ENCODE measurements at regions not wholly inside any gene's neighbourhood (a gene's known extent, or its start where the extent isn't known, plus 50 kb on each side); places are given as distances from the start of the nearest gene placed in this dataset.

DNA sequence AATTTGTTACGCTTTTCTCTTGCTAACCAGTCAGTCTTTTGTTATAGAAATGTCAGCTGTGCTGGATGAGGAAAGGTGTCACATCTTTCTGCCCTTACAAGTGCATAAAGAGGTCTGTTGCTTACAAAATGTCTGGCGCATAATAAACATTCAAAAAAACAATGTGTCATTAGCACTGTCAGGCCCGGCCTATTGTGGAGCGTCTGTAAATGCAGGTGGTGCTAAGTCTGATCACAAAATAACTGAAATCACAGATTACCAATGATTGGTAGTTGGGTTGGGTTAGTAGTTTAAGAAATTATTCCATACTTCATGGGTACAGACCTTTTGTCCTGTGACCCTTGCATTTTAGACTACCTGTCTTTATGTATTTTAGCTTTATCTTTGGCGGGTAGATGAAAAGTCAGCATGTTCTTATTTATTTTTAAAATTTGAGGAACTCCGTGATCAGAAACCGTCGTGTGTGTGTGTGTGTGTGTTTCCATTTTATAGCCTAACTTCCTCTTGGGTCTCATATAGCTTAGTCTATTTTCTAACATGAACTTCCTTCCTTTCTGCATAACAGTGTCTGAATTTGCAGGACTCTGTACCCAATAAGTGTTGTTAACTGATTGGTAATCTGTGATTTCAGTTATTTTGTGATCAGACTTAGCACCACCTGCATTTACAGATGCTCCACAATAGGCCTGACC is 88.1 kb upstream of the IFNGR1 start:
- Histone ChIP-seq H3K4ac (replicated peaks; ENCODE audit: insufficient read length, low read depth, low read length) (no peak overlapping the region), H3K27ac (ENCODE audit: low read depth, low read length) (no peak overlapping the region), H2AK5ac (ENCODE audit: low read depth, low read length) (no peak overlapping the region), H3K79me2 (ENCODE audit: control insufficient read depth in 1 of 2, insufficient read depth in 2 of 2, low read length in 2 of 2) (no peaks in the 10 kb centered on the region), H4K91ac (replicated peaks; ENCODE audit: insufficient read length, low read length) (no peak overlapping the region), H4K5ac (ENCODE audit: insufficient read length, low read depth, low read length) (no peak overlapping the region), H3K4me3 (ENCODE audit: extremely low read depth in 1 of 4, insufficient read depth in 2 of 4, low read depth in 3 of 4, low read length in 4 of 4) (no peak overlapping the region), H3K18ac (ENCODE audit: extremely low read depth, low read length) (no peak overlapping the region), H3K27me3 (replicated peaks in 1 of 4; ENCODE audit: control insufficient read depth in 3 of 4, extremely low read depth in 1 of 4, insufficient read depth in 3 of 4, low read length in 3 of 4) (peaks cover 0 to 1% (median 0%) of the 10 kb centered on the region in 4 experiments; a peak in 2 of 7 replicates), H3K79me1 (ENCODE audit: low read depth, low read length) (no peaks in the 10 kb centered on the region), H3K23ac (ENCODE audit: insufficient read length) (no peak overlapping the region), H3K4me2 (ENCODE audit: insufficient read depth in 1 of 2, low read depth in 2 of 2, low read length in 2 of 2) (no peak overlapping the region), H4K8ac (ENCODE audit: extremely low read depth, insufficient read depth, low read length) (no peak overlapping the region), H2BK15ac (ENCODE audit: low read length) (no peak overlapping the region), H2BK120ac (replicated peaks; ENCODE audit: low read depth, low read length) (no peak overlapping the region), H2BK12ac (ENCODE audit: low read depth, low read length) (no peak overlapping the region), H2AFZ (ENCODE audit: low read length) (no peak overlapping the region), H3K56ac (replicated peaks; ENCODE audit: insufficient read length, low read depth, low read length) (no peak overlapping the region), H3K4me1 (replicated peaks in 1 of 4; ENCODE audit: control insufficient read depth in 3 of 4, insufficient read depth in 4 of 4, low read length in 3 of 4) (peaks cover 0 to 5% (median 2%) of the 10 kb centered on the region in 4 experiments; a peak in 3 of 7 replicates), H3K9me3 (ENCODE audit: insufficient read depth in 2 of 2, low read depth in 1 of 2, low read length in 1 of 2) (no peaks in the 10 kb centered on the region), H3K14ac (ENCODE audit: insufficient read length) (no peak overlapping the region), H3K36me3 (ENCODE audit: control insufficient read depth in 2 of 4, insufficient read depth in 4 of 4, low read length in 3 of 4) (no peaks in the 10 kb centered on the region), H2BK5ac (ENCODE audit: low read depth, low read length) (no peak overlapping the region), H4K20me1 (replicated peaks in 1 of 2; ENCODE audit: control insufficient read depth in 1 of 2, insufficient read depth in 2 of 2, low read length in 2 of 2) (no peaks in the 10 kb centered on the region), H2BK20ac (ENCODE audit: low read length) (no peak overlapping the region), H3K9ac (replicated peaks in 1 of 4; ENCODE audit: extremely low read depth in 1 of 4, low read depth in 3 of 4, low read length in 3 of 4) (no peak overlapping the region), H3K23me2 (ENCODE audit: low read depth, low read length) (no peaks in the 10 kb centered on the region; the same call in 1 of the 2 replicates)
- ChIA-PET POLR2A (ENCODE audit: partially characterized antibody) (no interaction called here), CTCF (ENCODE audit: partially characterized antibody) (interaction anchor here (1.3 kb wide), 1 partner anchor 230 kb away, joined by 3 read pairs; no protein-coding TSS in a partner anchor)
- TF ChIP-seq SAP30 (IDR thresholded peaks at IDR 0.05; ENCODE audit: insufficient read depth, insufficient replicate concordance, low read length): no peak
- no peak for TF ChIP-seq HDAC6 (IDR thresholded peaks at IDR 0.05; ENCODE audit: low read depth, low read length)
- TF ChIP-seq TAF1 (IDR thresholded peaks at IDR 0.05; ENCODE audit: low read depth, low read length): no peak
- TF ChIP-seq POLR2AphosphoS5 (IDR thresholded peaks at IDR 0.05; ENCODE audit: low read depth, low read length): no peak
- TF ChIP-seq HDAC2 (IDR thresholded peaks at IDR 0.05; ENCODE audit: borderline replicate concordance in 1 of 2, low read depth in 2 of 2, low read length in 2 of 2): no peak
- no peak for TF ChIP-seq SP2 (IDR thresholded peaks at IDR 0.05; ENCODE audit: low read length)
- no peak for TF ChIP-seq MAFK (IDR thresholded peaks at IDR 0.05; ENCODE audit: low read depth, low read length)
- TF ChIP-seq TCF12 (IDR thresholded peaks at IDR 0.05; ENCODE audit: low read depth, low read length): no peak
- no peak for TF ChIP-seq POLR2A (IDR thresholded peaks at IDR 0.05; ENCODE audit: control extremely low read depth in 1 of 2, low read depth in 2 of 2, low read length in 2 of 2)
- no peak for TF ChIP-seq ZNF274 (IDR thresholded peaks at IDR 0.05; ENCODE audit: borderline replicate concordance, extremely low read depth, low read length)
- TF ChIP-seq, protein P1, sequence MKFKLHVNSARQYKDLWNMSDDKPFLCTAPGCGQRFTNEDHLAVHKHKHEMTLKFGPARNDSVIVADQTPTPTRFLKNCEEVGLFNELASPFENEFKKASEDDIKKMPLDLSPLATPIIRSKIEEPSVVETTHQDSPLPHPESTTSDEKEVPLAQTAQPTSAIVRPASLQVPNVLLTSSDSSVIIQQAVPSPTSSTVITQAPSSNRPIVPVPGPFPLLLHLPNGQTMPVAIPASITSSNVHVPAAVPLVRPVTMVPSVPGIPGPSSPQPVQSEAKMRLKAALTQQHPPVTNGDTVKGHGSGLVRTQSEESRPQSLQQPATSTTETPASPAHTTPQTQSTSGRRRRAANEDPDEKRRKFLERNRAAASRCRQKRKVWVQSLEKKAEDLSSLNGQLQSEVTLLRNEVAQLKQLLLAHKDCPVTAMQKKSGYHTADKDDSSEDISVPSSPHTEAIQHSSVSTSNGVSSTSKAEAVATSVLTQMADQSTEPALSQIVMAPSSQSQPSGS (IDR thresholded peaks at IDR 0.05; ENCODE audit: low read length): no peak
- no peak for TF ChIP-seq CHD2 (IDR thresholded peaks at IDR 0.05; ENCODE audit: low read length)
- 83% methylated on average over 8 of the region's 8 CpGs; no CpG with 5 or more reads in 1 of the 2 experiments for WGBS, 2 experiments (ENCODE audit: extremely low coverage in 1 of 2, insufficient coverage in 1 of 2, insufficient read length in 1 of 2, insufficient replicate concordance in 2 of 2, low coverage in 1 of 2, low lambda C conversion rate in 2 of 2, missing lambda C conversion rate in 1 of 2)
- DNase-seq (ENCODE audit: low read depth in 1 of 2, low spot score in 2 of 2) (no peak), FAIRE-seq (no peak)

All from H1 (cell line).